Adrenal gland (tissue), 9 donors: ENCODE measurements at regions not wholly inside any gene's neighbourhood (a gene's known extent, or its start where the extent isn't known, plus 50 kb on each side); places are given as distances from the start of the nearest gene placed in this dataset.
A peak's percentile ranks its signal among the peaks of the same experiment; 100 is the strongest.

ENCODE experiments used
- DNase-seq, 7 donors: peaks; one replicate each; pipeline ENCODE4 v3.0.0-alpha.2; 2019 to 2020
- H3K27ac ChIP-seq, 5 donors: fragments of 200-600 bp; sonication (generic) in 4 of 5; 1 replicate in 3 of 5; 2 replicates in 2 of 5; pipeline versions ENCODE4 v1.5.1 to v1.8.0; 2016 to 2020; ENCODE audit warnings: mild to moderate bottlenecking in 1 of 5
- H3K27me3 ChIP-seq: fragments of 200-600 bp; 2 replicates; pipeline ENCODE4 v1.8.0; 2021
- H3K36me3 ChIP-seq, 2 donors: fragments of 200-600 bp; replicated peaks in 1 of 2; 1 replicate in 1 of 2; 2 replicates in 1 of 2; pipeline versions ENCODE4 v1.5.1 to v1.8.0; 2018 to 2022
- H3K4me1 ChIP-seq, 2 donors: fragments of 200-600 bp; replicated peaks in 1 of 2; 1 replicate in 1 of 2; 2 replicates in 1 of 2; pipeline versions ENCODE4 v1.5.1 to v1.8.0; 2018 to 2021
- H3K4me3 ChIP-seq, 4 donors: fragments of 200-600 bp; sonication (generic) in 3 of 4; one replicate each; pipeline ENCODE4 v1.5.1; 2016 to 2018
- H3K9me3 ChIP-seq, 3 donors: fragments of 200-600 bp; sonication (generic) in 1 of 3; replicated peaks in 1 of 3; 1 replicate in 2 of 3; 2 replicates in 1 of 3; pipeline versions ENCODE4 v1.5.1 to v1.8.0; 2016 to 2021
- POLR2A ChIP-seq, 2 donors: fragments of 450-650 bp; IDR thresholded peaks; one replicate each; pipeline ENCODE4 v1.6.1; 2017; ENCODE audit warnings: antibody characterized with exemption in 2 of 2, mild to moderate bottlenecking in 2 of 2, moderate library complexity in 1 of 2
- WGBS, 4 donors: extraction: QIAGEN DNeasy Blood & Tissue Kit in 2 of 4; methylation state at CpG; one replicate each; pipeline versions ENCODE4 v1.1.5 to v1.1.7; 2013 to 2017; 5-methylcytosine and 5-hydroxymethylcytosine counted together
- intact Hi-C, 2 donors: fragments of 100-400 bp; cut with DNase I; formaldehyde crosslinking; loops; one replicate each; pipeline versions ENCODE4 v1.14.1 to v1.15.0; 2022 to 2023
- TF ChIP-seq, protein P1 (sequence below), 6 experiments: fragments of 450-650 bp in 4 of 6; fragments of 200-600 bp in 2 of 6; sonication (generic) in 1 of 6; IDR thresholded peaks; 1 replicate in 5 of 6; 2 replicates in 1 of 6; pipeline versions ENCODE4 v1.5.1 to v1.8.0; 2016 to 2021; ENCODE audit warnings: antibody characterized with exemption in 6 of 6, mild to moderate bottlenecking in 2 of 6, moderate library complexity in 1 of 6
- donor health status: healthy with polysubstance abuse.
- donor health status: Bipolar disorder and iron deficiency.
- donor health status: DM: yes; HTN: yes; CAD: no.
- donor health status: DM: no; HTN: no; CAD: no.
- donor health status: DM: no; HTN: no; CAD: no.

DNA sequence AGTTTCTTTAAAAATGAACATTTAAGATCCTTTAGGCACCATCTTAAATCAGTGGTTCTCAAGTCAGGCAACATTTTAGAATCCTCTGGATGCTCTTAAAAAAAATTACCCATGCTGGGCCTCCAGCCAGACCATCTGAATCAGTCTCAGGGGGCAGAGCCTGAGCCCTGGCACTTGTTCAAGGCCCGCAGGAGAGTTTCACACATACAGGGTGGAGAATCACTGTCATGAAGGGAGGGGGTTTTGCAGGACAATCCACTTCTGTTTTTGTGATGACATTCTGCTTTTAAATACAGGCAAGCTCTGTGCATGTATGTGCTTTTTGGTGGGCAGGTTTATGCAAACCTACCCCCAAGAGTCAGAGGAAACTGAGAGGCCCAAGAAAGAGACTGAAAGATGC is 268.6 kb downstream of the SEC23IP start:
- peaks cover 5% of the 10 kb centered on the region for H3K27me3 ChIP-seq
- intact Hi-C loops: no loop called here
- 0 to 30% (median 18%) methylated on average over 1 of the region's 1 CpG for WGBS, 4 donors

DNA sequence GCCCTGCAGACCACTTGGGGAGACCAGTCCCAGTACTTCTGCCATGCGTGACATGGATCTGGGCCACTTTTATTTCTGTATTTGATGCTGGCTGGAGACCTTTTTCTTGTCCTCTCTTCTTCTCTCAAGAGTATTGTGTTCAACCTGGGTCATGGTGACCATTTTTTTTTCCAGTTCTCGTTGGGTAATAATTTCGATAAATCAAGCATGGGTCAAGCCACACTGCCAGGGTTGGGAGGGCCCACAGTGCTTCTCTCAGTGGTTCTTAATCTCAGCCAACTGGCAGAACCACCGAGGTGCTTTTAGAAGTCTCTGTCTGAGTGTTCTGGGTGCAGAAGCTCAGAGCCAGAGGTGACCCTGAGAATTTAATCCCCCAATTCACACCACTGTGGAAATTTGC is 269.9 kb downstream of the SEC23IP start:
- no peaks in the 10 kb centered on the region for H3K9me3 ChIP-seq
- 80 to 87% (median 85%) methylated on average over 4 of the region's 4 CpGs for WGBS, 4 donors
- H3K36me3 ChIP-seq: no peaks in the 10 kb centered on the region
- H3K4me3 ChIP-seq: no peak overlapping the region
- H3K27me3 ChIP-seq: peaks cover 5% of the 10 kb centered on the region
- no peak for DNase-seq
- TF ChIP-seq, protein P1, sequence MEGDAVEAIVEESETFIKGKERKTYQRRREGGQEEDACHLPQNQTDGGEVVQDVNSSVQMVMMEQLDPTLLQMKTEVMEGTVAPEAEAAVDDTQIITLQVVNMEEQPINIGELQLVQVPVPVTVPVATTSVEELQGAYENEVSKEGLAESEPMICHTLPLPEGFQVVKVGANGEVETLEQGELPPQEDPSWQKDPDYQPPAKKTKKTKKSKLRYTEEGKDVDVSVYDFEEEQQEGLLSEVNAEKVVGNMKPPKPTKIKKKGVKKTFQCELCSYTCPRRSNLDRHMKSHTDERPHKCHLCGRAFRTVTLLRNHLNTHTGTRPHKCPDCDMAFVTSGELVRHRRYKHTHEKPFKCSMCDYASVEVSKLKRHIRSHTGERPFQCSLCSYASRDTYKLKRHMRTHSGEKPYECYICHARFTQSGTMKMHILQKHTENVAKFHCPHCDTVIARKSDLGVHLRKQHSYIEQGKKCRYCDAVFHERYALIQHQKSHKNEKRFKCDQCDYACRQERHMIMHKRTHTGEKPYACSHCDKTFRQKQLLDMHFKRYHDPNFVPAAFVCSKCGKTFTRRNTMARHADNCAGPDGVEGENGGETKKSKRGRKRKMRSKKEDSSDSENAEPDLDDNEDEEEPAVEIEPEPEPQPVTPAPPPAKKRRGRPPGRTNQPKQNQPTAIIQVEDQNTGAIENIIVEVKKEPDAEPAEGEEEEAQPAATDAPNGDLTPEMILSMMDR (IDR thresholded peaks at IDR 0.05): no peak
- TF ChIP-seq POLR2A (IDR thresholded peaks at IDR 0.05): no peak
- H3K4me1 ChIP-seq: no peaks in the 10 kb centered on the region
- no peak overlapping the region for H3K27ac ChIP-seq
- intact Hi-C loops: no loop called here

More for the DNA sequence above, 268.6 kb downstream of the SEC23IP start:
- H3K4me1 ChIP-seq: no peaks in the 10 kb centered on the region
- DNase-seq: peak in 6 of 7 donors; percentile 21 to 71 (median 40)
- H3K4me3 ChIP-seq: no peak overlapping the region
- no peaks in the 10 kb centered on the region for H3K9me3 ChIP-seq
- H3K36me3 ChIP-seq: no peaks in the 10 kb centered on the region
- TF ChIP-seq, protein P1 (IDR thresholded peaks at IDR 0.05): no peak
- TF ChIP-seq POLR2A (IDR thresholded peaks at IDR 0.05): no peak
- H3K27ac ChIP-seq: no peak overlapping the region

DNA sequence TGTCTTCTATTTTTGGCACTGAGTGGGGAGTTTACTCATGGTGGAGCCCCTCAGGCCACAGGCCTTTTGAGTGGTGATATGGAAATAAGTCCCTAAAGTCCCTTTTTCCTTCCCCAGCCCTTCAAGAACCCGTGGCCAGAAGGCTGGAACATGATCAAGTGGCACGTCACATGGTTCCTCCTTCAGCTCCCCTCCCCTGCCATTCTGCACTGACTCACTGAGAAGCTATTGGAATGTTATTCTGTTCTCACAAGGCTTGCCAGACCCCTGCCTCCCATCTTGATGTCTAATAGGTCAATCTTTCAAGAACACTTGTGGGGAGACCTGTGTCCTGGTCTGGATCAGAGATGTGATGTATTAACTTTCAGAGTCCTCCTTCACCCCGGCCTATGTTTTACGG is 279.8 kb downstream of the SEC23IP start:
- H3K36me3 ChIP-seq: no peaks in the 10 kb centered on the region
- DNase-seq: no peak
- no peaks in the 10 kb centered on the region for H3K9me3 ChIP-seq
- no peak overlapping the region for H3K4me3 ChIP-seq
- intact Hi-C loops: no loop called here
- no peaks in the 10 kb centered on the region for H3K27me3 ChIP-seq
- no peak for TF ChIP-seq POLR2A (IDR thresholded peaks at IDR 0.05)
- TF ChIP-seq, protein P1 (IDR thresholded peaks at IDR 0.05): no peak
- H3K27ac ChIP-seq: no peak overlapping the region
- no peaks in the 10 kb centered on the region for H3K4me1 ChIP-seq
- 65 to 73% (median 68%) methylated on average over 4 of the region's 4 CpGs for WGBS, 4 donors

DNA sequence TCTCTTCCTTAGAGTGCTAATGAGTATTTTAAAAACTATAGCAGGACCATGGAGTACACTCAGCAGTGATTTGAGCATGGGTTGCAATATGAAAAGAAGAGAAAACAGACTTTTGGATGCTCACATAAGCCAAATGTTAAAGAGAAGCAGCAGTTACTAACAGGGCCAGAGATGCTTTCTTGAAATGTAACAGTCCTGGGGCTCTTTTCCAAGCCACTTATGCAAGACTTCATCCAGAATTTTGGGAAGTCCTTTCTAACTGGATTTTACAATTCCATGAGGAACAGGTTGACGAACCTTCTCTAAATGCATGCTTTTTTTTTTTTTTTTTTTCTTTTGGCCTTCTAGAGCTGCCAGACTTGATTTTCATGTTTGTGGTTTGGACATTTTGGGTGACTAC is 282.0 kb downstream of the SEC23IP start:
- TF ChIP-seq, protein P1 (IDR thresholded peaks at IDR 0.05): no peak
- no peak for TF ChIP-seq POLR2A (IDR thresholded peaks at IDR 0.05)
- WGBS, 4 donors: 72 to 94% (median 82%) methylated on average over 1 of the region's 1 CpG
- H3K36me3 ChIP-seq: no peaks in the 10 kb centered on the region
- no peak overlapping the region for H3K4me3 ChIP-seq
- intact Hi-C loops: no loop called here
- no peaks in the 10 kb centered on the region for H3K9me3 ChIP-seq
- no peaks in the 10 kb centered on the region for H3K4me1 ChIP-seq
- no peak overlapping the region for H3K27ac ChIP-seq
- no peaks in the 10 kb centered on the region for H3K27me3 ChIP-seq
- no peak for DNase-seq
